Dedifferentiated amniotic fluid mesenchymal stem cell (primary cell): ENCODE measurements at regions not wholly inside any gene's neighbourhood (a gene's known extent, or its start where the extent isn't known, plus 50 kb on each side); places are given as distances from the start of the nearest gene placed in this dataset.
"Not testable (repeated sequence)": the region's sequence is repeated elsewhere in the genome, so short reads cannot be mapped to it uniquely, and the experiment has no call there.

Experiments used
- DNase-seq: peaks from one replicate; pipeline ENCODE4 v3.0.0-alpha.2; 2016; ENCODE audit errors: extremely low spot score

DNA sequence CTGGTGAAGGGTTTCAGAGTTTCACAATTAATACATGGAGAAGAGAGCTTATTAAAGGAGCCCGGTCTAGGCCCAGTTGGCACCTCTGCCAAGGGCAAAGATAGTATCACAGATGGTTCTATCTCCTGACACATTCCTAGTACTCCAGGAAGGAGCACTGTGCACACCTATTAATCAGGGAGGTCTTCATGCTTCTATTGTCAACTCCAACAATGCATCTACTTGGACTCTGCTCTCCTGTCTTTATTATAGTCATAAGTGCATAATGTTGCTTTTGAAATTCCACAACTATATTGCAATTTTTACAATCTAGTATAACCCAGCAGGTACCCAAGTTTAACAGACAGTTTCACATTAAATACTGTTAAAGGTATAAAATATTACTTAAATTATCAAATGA lies 174.5 kb upstream of the TSC22D1 start:
- no peak for DNase-seq

DNA sequence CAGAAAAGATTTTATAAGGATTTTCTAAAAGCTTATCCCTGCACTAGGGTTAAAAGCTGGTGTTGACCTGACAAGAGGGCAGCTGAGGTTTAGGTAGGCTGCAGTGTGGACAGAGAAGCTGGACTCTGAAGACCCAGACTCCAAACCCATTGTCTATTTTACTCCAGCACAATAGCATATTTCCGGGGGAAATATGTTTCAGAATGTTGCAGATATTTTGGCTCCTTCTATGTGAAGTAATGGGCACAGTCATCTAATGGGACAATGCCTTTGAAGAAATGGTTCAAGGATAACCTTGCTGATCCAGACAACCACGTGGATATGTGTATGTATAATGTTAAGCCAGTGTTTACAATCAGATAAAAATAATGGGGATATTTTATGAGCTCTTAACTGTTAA lies 173.8 kb upstream of the TSC22D1 start:
- DNase-seq = no peak

DNA sequence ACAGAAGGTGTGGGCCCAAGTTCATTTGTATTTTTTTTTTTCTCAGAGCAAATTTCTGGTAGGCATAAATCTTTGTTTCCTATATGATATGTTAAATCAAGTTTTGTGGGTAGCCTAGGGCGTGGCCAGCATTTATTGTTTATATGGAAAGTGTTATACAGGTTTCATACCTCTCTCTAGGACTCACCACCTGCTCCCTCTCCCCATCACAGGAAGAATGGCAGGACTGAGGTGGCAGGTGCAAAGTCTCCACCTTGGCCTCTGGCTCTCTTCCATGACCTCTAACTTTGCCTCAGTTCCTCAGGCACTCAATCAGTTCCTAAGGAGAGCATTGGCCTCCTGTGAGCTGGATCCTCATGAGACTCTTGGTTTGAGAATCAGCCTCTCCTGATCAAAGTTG lies 172.3 kb upstream of the TSC22D1 start:
- no peak for DNase-seq

DNA sequence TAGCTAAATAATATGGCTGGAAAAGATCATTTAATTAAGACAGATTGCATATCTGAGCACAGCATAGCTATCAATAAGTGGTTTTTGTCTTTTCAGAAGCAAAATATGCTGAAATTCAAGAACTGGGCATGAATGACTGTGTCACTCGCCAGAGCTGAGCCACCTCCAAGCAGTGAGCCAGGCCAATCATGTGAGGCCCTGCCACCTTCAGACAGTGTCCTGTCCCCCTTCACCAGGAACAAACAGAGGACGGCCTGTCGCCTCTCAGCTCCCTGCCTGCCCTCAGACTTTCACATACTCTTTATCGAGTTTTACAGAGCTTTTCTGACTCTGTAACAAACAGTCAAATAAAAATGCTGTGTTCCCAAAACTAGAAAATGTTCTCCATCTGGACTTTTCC lies 171.0 kb upstream of the TSC22D1 start:
- DNase-seq = no peak

DNA sequence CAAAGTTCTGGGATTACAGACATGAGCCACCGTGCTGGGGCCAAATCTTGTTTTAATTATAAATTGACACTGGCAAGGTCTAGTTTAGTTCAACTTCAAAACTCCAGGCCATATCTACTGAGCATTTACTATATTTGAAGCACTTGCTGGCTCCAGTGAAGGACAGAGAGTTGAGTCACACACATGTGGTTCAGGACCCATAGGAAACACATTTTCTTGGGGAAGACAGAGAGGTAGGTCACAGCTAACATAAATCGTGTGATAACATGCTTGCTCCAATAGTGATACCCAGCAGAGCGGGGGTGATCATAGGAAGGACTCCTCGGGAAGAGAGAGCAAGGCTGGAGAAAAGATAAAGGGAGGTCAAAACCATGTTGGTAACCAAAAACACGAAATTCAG lies 170.6 kb upstream of the TSC22D1 start:
- DNase-seq = no peak

DNA sequence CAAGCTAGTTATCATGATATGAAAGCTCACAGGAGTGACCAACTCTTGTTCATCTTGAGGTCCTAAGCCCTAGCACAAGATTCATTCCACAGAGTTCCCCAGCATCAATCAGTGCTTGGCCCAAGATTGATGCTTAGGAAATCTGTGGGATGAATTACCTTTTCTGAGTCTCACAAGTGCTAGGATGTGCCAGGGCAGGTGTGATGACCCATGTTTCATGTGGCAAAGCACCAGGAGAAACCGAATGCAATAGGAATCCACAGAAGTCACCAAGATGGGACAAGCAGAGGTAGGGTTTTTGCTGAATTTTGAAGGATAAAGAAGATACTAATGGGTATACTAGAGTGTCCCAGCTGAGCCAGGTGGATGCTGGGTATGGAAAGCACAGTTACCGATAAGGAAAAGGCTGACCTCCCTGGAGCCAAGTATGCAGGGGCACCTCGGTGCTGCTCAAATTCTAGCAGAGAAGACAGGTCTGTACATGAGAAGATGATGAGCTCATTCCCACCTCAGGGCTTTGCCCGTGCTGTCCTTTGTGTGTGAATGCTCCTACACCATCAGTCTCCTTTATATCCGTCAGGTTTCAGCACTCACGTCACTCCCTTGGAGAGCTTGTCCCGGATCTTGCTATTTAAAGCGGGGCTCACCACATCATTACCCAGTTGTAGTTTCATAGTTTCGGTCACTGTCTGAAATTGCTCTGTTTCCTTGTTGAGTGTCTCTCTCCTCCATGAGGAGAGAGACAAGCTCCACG lies 168.9 kb upstream of the TSC22D1 start:
- DNase-seq = no peak

DNA sequence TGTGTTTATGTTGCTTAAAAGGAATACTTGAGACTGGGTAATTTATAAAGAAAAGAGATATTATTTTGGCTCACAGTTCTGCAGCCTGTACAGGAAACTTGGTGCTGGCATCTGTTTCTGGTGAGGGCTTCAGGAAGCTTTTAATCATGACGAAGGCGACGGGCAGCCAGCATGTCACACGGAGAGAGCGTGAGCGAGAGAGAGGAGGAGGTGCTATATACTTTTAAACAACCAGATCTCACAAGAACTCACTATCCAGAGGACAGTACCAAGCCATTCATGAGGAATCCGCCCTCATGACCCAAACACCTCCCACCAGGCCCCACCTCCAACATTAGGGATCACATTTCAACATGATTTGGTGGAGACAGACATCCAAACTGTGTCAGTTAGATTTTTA lies 163.4 kb upstream of the TSC22D1 start:
- no peak for DNase-seq

DNA sequence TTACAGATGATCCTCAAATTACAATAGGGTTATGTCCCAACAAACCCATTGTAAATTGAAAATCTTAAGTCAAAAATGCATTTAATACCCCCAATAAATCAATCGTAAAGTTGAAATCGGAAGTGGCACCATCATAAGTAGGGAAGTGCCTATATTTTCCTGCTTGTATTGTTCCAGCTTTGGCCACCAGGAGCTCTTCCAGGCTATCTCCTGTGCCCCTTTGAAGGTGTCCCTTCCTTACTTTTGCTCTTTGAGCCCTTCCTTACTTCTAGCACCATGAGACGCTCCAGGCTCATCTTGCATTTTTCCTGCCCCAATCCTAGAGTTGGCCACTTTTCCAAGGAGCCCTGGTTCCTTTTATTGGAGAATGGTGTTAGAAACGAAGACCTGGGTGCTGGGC lies 163.0 kb upstream of the TSC22D1 start:
- DNase-seq = no peak

DNA sequence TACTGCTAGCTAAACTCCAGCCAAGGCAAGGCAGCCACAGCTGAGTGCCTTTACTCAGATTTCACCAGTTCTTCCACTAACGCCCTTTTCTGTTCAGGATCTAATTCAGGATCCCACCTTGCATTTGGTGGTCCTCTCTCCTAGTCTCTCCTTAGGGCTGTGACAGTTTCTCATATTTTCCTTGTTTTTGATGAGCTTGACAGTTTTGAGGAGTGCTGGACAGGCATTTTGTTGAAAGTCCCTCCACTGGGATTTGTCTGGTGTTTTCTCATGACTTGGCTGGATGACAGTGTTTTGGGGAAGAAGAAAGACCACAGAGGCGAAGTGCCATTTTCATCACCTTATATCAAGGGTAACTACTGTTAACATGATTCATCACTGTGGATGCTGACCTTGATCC lies 162.3 kb upstream of the TSC22D1 start:
- DNase-seq = no peak

DNA sequence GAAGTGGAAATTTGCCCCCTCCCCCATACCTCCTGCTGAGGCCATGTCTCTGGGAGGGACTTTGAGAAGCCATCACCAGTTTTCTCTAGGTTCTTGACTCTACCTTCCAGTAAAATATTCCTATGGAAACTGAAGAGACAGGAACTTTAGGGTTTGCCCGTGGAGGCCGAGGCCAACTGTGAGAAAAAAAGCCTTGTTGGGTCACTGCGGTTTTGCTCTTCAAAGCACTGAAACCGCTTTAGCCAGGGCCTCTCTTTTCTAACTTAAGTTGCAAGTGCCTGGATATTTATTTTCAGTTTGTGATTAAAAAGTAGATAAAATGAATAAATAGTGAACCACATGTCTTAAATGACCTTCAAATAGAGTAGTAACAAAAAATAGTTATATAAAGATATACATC lies 159.7 kb upstream of the TSC22D1 start:
- no peak for DNase-seq

DNA sequence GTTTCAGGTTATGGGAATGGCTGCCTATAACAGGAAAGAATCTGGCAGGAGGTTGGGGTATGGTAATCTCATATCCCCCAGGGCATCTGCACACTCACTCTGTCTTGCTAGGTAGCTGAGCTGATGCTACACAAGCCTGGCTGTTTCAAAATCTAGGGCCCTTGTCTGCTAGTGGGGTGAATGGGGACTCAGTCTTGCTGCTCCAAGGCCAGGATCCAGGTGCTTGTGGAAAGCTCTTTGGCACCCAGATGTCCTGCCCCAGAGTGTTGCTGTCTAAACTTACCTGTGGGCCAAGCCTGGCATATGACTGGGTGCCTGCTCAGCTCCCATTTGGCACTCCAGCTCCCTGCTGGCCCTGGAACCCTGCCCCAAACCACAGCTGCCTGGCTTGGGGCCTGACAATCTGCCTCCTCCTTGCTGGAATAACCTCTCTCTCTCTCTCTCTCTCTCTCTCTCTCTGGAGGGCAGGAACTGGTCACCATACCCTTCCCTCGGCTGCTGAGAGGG lies 158.1 kb upstream of the TSC22D1 start:
- no peak for DNase-seq

DNA sequence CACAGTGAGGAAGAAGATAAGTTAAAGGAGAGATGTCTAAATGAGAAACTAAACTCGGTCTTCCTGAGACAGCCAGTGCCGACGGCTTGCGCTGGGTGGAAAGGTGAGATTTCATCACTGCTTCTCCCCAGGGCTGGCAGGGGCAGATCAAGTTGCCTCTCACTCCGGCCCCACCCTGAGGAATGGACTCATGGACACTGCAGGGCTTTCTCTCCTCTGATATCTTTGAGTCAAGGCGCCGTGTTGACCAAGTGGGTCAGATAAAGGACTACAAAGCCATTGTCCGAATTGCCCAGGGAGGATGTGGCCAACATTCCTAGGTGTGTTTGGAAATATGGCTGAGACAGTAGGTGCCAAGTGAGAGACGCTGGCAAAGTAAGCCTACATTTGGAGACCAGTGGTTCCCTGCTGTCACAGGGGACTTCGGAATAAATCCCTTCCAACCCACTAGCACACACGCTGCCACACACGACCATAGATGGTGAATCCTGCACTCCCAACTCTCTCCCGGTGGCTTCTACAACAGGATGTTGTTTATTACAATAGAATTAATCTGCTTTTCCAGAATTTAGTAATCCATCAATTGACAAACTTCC lies 156.5 kb upstream of the TSC22D1 start:
- DNase-seq = no peak

DNA sequence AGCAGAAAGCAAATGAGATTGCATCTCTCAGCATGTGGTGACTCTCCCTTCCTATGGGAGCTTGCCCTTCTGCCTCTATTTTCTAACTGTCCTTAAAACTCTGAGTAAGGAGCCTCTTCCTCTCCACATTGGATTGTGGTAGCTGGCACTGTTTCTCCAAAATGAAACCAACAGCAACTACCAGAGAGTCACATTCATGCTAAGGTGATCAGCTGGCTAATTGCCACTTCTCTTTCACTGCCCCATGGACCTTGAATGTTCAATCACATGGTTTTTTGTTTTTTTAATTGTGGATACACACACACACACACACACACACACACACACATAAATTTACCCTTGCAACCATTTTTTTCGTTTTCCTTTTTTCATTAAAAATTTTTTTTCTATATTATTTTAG lies 154.7 kb upstream of the TSC22D1 start:
- no peak for DNase-seq

DNA sequence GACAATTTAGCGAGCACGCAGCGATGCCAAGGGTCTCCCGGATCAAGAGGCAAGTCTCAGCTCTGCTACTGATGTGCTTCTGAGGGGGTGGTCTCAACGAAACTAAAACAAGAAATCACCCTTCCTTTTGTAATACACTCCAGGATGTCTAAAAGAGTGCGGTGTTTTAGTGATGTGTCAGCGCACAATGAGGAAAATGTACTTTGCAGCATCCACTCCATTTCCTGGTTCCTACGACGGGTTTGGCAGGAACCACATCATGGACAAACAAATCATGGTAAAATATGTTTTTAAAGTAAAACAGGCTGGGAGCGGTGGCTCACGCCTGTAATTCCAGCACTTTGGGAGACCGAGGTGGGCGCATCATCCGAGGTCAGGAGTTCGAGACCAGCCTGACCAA lies 154.0 kb upstream of the TSC22D1 start:
- no peak for DNase-seq

DNA sequence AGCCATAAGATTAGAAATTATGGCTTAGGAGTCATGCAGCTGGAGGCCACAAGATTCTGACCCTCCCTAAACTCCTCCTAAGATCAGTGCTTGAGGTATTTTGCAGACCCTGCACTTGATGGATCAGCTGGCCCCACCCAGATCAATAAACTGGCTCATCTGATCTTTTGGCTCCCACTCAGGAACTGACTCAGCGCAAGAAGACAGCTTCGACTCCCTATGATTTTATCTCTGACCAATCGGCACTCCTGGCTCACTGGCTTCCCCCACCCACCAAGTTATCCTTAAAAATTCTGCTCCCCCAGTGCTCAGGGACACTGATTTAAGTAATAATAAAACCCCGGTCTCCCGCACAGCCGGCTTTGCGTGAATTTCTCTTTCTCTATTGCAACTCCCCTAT lies 151.5 kb upstream of the TSC22D1 start:
- DNase-seq = not testable (repeated sequence)

DNA sequence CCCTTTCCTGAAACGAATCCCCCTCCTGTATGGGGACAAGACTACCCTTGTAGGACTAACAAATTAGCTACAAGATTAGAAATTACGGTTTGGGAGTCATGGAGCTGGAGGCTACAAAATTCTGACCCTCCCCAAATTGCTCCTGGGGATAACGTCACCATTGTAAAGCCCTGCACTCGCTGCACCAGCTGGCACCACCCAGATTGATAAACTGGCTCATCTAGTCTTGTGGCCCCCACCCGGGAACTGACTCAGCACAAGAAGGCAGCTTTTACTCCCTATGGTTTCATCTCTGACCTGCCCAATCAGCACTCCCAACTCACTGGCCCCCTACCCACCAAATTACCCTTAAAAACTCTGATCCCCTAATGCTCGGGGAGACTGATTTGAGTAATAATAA lies 150.6 kb upstream of the TSC22D1 start:
- DNase-seq = no peak

DNA sequence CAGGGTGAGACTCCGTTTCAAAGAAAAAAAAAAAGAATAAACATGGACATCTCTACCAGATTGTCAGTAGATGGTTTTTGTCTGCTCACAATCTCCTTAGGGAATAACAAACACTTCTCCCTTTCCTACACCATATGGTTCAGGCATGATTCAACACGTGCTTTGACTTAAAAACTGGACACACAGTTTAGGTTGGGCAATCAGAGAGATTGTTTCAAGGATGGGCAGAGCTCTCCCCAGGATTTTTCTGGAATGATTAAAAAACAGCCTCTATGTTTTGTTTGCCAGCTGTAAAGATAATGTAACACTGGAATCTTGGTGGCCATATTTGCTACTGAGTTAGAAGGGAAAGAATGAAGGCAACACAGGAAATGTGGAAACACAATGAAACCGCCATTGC lies 150.1 kb upstream of the TSC22D1 start:
- peak; percentile 71 for DNase-seq

DNA sequence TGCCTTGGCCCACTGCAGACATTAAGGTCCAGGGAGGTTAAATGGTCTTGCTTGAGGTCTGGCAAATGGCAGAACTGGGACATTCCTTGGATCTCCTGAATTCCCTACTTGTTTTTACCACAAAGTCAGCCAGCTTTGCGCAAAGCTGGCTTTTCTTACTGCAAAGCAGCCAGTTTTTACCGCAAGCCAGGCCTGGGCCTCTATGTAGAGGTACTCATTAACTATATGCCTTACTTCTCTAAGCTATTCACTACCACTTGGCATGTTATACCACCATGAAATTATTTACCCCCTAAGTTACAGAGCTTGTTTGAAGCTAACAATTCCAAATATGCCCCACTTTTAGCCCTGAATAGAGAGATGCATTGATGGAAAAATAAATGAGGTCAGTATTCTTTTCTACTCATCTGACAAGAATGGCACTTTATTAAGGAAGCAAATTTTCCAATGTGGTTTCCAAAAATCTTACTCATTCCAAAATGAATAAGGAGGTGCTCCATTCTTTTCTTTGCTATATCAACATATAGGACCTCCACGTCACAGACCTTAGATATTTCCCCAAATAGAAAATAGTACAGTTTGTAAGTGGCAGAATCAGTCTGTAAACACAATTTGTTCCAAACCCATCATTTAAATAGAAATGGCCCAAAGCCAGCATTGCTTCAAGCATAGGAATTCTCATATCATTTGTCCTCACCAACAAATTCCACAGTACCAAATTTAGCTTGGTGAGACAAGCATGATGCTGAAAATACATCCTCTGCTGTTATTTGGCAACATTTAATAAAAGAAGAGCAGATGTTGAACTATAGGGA lies 143.9 kb upstream of the TSC22D1 start:
- DNase-seq = peak; percentile 68

DNA sequence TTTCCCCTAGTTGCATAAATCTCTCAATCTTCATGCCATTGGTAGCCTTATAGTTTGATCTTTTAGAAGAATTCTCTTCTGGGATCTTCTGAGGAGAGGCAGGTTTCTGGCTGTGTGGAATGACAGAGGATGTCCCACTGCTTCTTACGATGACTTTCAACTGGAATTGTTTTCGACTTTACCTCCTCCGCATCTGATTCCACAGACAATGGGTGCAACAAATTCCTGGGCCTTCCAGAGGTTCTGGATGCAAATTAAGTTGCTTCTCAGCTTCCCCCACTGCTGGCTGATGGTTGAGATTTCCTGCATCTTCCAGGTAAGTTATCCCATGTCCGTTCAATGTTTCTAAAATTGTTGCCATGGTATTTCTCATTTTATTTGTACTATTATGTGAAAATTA lies 142.3 kb upstream of the TSC22D1 start:
- no peak for DNase-seq

DNA sequence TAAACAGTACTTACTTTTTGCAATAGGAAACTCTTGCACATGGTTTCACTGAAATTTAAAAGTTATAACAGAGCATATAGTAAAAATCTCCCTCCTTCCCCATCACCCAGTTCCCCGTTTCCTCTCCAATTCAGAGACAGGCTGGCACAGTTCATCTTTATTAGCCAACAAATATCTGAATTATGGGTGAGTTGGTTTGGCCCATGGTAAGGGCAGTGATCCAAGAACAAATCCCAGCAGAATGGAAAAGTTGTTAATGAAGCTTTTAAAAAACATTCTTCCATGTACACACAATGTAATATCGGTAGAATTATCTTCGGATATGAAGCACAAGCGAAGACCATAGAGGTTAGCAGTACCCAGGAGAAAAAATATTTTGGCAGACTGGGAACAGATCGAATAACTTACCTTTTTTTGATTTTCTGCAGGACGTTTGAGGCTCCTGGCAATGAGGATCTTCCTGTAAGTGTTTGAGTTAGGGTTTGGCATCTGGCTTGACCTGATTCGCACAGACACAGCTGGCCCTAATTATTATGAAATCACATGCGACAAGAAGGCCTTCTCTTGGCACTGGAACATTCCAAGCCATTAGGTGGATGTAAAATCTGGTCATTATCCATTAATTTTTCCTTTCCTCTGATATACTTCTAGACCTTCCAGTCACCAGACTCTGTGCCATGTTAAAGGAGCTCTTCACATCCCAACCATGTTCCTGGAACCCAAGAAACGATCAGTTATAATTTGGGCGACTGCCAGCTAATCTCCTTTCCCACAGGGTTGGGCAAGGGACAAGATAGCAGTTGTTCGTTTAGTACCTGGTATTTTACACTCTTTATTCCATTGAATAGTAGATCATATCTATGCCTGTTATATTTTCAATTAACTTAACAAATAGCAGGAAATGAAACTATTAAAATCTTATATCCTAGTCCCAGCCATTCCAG lies 139.4 kb upstream of the TSC22D1 start:
- no peak for DNase-seq

DNA sequence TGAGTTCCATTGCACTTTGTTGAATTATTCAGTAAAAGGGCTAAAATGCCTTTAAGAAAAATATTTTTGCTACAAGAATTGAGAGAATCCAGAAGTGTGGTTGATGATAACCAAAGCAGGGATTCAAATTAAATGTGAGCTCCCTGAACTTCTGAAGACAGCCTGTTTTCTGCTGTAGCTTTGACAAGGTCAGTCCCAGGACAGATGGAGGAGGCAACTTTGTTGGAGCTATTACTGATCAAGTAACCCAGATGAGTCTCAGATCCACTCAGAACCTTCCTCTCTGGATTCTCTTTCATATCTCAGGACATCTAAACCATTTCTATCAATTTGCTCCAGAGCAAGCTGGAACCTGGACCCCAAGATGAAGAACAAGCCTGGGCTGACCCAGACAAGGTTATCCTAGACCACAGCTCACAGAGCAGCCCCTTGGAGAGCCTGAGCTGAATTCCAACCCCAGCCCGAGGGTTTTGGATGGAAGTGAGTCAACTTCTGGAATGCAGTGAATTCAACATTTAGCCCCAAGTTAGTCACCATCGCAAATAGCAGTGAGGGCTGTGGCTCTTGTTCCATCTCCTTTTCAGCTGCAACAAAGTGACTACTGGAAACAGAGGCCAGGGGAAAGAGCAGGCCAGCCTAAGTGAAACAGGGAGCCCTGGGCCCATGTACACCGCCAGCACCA lies 137.8 kb upstream of the TSC22D1 start:
- peak; percentile 95 for DNase-seq
